NCI-H446 treated with DMSO at 0.1 percent for 48 hours (cell line): ENCODE measurements at regions not wholly inside any gene's neighbourhood (a gene's known extent, or its start where the extent isn't known, plus 50 kb on each side); places are given as distances from the start of the nearest gene placed in this dataset.
"Not testable (repeated sequence)": the region's sequence is repeated elsewhere in the genome, so short reads cannot be mapped to it uniquely, and the experiment has no call there.

Experiments
- DNase-seq: peaks from one replicate; lab custom pipeline; 2025; lab: John Stamatoyannopoulos, UW

- not testable (repeated sequence) for DNase-seq
Measured at GRCh38 chr4:111961026-111961425, 184.2 kb upstream of the FAM241A start.

GRCh38 chr4:111961809-111962208 lies 183.4 kb upstream of the FAM241A start:
- no peak for DNase-seq

DNA sequence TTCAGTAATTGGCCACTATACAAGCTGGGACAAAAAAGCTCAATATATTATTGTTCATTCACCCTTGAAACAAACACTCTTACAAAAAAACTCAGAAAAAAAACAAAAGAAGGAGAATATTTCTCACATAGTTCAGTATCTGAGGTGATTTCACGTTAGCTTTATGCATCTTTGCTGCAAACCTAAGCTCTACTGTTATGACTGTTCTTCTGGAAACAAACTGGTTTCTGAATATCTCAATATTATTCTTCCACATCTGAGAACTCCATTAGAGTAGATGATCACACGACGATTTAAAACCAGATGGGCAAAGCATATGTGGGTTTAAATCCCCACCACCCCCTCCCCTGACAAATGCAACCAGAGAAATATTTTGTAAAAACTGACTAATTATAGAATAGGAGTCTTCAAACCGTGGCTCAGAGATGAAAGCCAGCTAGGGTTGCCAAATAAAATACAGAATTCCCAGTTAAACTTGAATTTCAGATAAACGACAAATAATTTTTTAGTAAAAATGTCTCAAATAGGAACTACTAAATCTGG lies 182.0 kb upstream of the FAM241A start:
- DNase-seq, result no peak

- no peak for DNase-seq
Measured at GRCh38 chr4:111977419-111977965, 167.8 kb upstream of the FAM241A start.

- no peak for DNase-seq
Measured at GRCh38 chr4:111979921-111980320, 165.3 kb upstream of the FAM241A start.

DNA sequence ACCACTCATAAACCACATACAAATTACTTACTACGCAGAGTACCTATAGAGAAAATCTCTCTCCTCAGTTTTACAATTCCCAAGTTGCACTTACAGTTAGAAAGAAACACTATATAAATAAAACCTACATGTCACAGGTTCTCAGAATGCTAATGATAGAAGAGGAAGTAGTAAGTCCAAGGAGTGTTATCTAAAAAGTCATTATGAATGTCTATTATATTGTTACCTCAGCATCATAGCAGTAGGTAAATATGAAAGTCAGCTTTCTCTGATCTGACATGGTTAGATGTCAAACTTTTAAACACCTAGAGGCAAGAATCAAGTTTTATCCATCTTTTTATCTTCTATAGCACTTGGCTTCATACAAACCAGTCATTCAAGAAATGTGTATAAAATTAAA lies 163.2 kb upstream of the FAM241A start:
- no peak for DNase-seq

- no peak for DNase-seq
Measured at GRCh38 chr4:111984169-111984819, 161.0 kb upstream of the FAM241A start.

- no peak for DNase-seq
Measured at GRCh38 chr4:111985426-111985825, 159.8 kb upstream of the FAM241A start.

- DNase-seq, result no peak
Measured at GRCh38 chr4:111986095-111986494, 159.2 kb upstream of the FAM241A start.

DNA sequence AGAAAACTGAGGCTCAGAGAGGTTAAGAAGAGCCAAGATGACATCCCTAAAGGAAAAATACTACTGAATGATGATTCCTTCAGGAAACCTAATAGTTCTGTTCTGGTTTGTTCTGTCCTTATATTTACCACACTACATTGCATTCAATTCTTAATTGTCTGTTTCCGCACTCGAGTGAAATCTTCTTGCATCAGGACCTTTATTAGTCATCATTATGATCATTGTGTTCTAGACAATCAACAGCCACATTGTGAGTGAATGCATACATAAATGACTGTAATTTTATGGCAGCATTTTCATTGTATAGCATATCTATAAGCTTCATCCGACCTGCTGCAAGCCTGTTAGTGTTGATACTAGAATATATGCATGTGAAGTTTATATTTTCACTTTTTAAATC lies 156.7 kb upstream of the FAM241A start:
- DNase-seq, result no peak

GRCh38 chr4:111989817-111990216 lies 155.4 kb upstream of the FAM241A start:
- no peak for DNase-seq

GRCh38 chr4:111991163-111991562 lies 154.1 kb upstream of the FAM241A start:
- no peak for DNase-seq

DNA sequence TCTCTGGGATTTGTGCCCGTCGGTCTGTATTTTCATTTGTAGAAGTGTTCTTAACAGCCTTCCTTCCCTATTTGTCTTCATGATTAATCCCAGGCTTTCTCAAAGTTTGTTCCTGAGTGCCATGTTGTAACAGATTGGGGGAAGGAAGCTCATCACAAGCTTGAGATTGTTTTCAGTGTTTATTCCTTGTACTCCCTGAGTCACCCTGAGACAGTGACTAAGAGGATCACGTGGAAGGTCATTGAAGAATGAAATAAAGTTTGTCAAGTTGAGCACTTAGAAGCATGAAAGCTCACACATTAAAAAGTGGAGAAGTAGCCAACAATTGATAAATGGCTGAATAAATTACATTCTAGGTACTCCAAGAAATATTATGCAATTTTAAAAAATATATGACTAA lies 153.5 kb upstream of the FAM241A start:
- DNase-seq, result no peak

DNA sequence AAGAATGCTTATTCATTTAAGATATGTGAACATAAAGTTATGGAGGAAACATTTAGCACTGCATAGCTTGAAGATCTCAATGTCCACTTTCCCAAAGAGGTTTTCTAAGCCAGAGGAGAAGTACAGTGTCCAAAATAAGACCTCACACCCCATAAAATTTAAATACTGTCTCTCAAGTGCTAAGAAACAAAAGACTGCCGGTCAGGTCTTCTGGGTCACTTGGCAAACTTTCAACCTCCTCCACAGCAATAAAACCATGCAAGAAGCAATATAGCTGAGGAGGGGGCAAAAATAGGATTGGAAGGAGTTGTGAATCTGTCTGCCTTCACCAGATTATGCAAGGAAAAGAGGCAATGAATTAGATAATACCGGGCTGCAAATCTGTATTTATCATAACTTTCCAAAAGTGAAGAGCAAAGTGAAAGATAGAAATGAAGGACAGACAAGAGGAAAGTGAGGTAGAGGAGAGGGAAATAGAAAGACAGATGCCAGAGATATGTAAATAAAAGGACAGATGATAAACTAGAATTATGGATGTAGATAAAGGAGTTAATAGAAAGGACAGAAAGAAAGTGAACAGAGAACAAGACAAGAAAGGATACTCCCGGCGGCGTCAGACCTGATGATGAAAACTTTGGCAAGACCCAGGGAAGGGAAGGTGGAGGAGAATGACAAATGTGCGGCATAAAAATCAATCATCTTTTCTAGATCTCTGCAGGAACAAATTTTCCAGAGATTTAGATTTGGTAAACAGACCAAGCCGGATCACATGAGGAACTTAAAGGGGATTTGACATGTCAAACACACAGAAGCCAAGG lies 152.7 kb upstream of the FAM241A start:
- no peak for DNase-seq

DNA sequence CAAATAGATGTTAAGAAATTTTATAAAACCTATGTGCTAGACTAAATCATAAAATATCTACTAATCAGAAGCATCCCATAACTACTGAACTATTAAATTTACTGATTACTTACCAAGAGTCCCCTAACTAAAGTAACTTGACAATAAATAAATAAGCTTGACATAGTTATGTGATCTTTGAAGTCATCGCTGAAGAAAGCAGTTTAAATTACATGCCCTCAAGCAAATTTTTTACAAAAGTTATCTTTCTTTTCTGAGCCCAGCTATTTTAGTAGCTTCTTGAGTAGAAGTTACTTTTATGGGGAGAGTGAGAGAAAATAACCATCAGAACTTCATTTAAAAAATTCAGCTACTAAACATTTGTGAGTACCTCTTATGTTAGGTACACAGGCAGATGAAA lies 150.9 kb upstream of the FAM241A start:
- DNase-seq, result no peak

DNA sequence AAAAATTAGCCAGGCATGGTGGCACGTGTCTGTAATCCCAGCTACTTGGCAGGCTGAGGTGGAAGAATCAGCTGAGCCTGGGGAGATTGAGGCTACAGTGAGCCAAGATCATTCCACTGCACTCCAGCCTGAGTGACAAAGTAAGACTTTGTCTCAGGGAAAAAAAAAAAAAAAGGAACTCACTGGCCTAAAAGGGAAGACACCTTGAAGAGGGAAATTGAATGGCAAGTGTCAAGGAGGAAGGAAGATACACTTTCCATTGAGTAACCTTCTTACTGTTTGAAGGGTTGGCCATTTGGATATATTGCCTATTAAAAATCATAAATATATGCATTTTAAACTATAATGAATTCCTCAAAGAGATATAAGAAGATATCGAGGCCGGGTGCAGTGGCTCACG lies 147.5 kb upstream of the FAM241A start:
- no peak for DNase-seq

- no peak for DNase-seq
Measured at GRCh38 chr4:111999801-112000200, 145.5 kb upstream of the FAM241A start.

- no peak for DNase-seq
Measured at GRCh38 chr4:112001041-112001440, 144.2 kb upstream of the FAM241A start.

DNA sequence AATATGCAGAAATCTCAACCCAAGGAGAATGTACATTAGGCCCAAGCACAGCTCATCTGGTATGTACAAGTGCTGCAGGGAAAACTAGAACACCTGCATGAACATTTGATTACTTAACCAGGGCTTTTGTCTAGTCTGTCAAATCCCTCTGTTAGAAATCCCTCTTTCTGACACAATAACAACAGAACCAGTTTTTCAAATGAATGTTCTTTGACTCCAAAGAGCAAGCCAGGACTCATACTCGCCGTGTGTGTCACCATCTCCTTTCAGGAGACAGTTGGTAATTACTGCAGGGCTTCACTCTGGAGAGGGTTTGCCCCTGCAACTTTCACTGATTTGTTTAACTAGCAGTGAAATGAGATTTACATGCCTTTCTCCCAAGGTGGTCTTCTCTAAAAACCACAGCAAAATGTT lies 143.0 kb upstream of the FAM241A start:
- no peak for DNase-seq

DNA sequence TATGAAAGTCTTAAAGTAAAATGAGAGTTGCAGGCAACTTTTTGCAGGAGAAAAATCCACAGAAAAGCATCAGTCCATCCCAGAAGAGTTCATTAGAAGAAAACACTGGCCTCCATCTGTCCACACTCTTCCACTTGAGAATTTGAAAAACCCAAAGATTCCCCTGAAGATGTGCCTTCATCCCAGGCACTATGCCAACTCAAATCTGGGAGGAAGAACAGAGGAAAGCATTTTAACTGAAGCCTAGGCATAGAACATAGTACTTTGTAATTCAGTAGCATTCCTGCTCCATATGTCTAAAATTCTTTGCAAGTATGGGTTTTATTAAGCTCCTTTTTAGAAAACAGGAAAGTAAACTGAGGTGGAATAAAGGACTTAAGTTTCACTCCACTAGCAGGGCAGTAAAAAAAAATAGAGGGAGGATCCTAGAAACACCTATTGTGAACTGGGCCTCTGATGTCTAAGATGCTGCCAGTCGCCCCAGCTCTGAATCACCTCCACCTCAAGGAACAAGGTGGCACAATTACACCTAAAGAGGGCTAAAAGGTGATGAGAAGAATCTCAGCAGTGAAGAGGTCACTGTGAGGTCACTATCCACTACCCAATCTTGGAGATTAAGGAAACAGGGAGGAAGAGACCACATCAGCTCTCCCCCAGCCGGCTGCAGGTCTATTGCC lies 141.9 kb upstream of the FAM241A start:
- no peak for DNase-seq

DNA sequence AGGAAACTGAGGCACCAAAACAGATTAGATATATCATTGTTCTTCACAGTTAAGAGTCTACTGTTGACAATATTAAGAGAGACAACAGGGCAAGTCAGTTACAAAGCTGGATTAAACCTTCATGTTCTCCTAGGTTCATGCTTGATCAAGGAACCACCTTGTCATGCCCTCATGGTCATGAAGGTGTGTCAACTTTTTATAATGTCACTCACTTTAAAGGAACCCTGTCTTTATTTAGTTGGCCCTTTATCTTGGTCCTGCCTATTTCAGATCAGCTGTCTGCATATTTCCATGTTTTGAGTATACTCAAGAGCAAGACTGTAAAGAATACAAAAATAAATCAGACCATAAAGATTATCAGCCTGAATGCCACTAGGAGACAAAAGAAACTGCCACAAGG lies 140.2 kb upstream of the FAM241A start:
- DNase-seq, result no peak

DNA sequence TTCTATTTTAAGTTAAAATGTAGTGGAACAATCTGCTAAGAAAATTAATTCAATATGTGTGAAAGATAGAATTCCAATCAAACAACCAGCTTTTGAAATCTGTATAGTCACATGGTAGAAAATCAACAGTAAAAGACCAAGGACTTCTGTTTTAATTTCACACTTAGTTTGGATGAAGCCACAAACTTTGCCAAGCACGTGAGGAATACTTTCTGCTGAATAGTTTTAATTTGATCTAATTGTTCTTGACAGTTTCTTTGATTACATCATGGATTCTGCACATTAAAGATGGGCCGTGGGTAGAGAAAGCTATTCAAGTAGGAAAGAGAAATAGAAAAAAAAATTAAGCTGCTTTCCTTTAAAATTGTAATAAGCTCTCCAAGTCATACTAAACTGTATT lies 137.9 kb upstream of the FAM241A start:
- no peak for DNase-seq

- no peak for DNase-seq
Measured at GRCh38 chr4:112015960-112016359, 129.3 kb upstream of the FAM241A start.
